ENCODE measurements at regions not wholly inside any gene's neighbourhood (a gene's known extent, or its start where the extent isn't known, plus 50 kb on each side); places are given as distances from the start of the nearest gene placed in this dataset.

DNA sequence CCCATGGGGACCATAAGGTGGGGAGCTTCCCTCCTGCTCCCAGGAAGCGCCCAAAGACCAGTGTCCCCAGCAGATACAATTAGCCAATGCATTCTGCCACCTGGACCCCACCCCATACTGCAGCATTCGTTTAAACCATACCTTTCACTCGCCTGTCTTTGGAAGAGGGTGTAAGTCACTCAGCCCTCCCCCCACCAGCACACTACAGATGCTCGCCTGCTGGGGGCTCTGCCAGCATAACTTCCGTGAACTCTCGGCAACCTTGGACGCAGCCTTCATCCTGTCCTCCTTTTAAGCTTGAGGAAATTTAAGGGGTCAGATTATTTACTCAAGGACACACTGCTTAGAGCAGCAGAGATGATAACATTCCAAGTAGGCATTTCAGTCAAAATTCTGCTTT, 94.4 kb upstream of the NAA20 start:
- H2AFZ ChIP-seq (ENCODE audit: low read depth, low read length): no peak overlapping the region

GRCh38 chr20:19923762-19924161, 93.4 kb upstream of the NAA20 start:
- Mint-ChIP-seq H3K4me1 (ENCODE audit: low read depth, unreplicated experiment) (peaks cover 11% of the 10 kb centered on the region), H3K4me3 (ENCODE audit: unreplicated experiment) (no peak overlapping the region), H3K27ac (ENCODE audit: unreplicated experiment) (no peak overlapping the region), H3K9me3 (ENCODE audit: unreplicated experiment) (no peaks in the 10 kb centered on the region), H3K36me3 (ENCODE audit: low read depth, unreplicated experiment) (peaks cover 4% of the 10 kb centered on the region), H3K27me3 (ENCODE audit: low read depth, unreplicated experiment) (no peaks in the 10 kb centered on the region)
- Histone ChIP-seq H3K4me2 (ENCODE audit: low read length) (no peak overlapping the region), H3K79me2 (ENCODE audit: insufficient read depth, low read length) (no peaks in the 10 kb centered on the region), H3K9me3 (ENCODE audit: insufficient read depth, low read depth, low read length) (no peaks in the 10 kb centered on the region), H3K9ac (ENCODE audit: low read length) (no peak overlapping the region), H3K27me3 (ENCODE audit: insufficient read depth, low read length) (no peaks in the 10 kb centered on the region), H2AFZ (ENCODE audit: low read depth, low read length) (no peak overlapping the region), H3K4me3 (ENCODE audit: insufficient read depth, low read depth, low read length) (no peak overlapping the region), H3K27ac (ENCODE audit: low read depth, low read length) (no peak overlapping the region), H4K20me1 (ENCODE audit: insufficient read depth, low read length) (no peaks in the 10 kb centered on the region), H3K36me3 (ENCODE audit: insufficient read depth, low read length) (no peaks in the 10 kb centered on the region), H3K4me1 (ENCODE audit: insufficient read depth, low read length) (no peaks in the 10 kb centered on the region)
- no peak for FAIRE-seq
- TF ChIP-seq, protein P1, sequence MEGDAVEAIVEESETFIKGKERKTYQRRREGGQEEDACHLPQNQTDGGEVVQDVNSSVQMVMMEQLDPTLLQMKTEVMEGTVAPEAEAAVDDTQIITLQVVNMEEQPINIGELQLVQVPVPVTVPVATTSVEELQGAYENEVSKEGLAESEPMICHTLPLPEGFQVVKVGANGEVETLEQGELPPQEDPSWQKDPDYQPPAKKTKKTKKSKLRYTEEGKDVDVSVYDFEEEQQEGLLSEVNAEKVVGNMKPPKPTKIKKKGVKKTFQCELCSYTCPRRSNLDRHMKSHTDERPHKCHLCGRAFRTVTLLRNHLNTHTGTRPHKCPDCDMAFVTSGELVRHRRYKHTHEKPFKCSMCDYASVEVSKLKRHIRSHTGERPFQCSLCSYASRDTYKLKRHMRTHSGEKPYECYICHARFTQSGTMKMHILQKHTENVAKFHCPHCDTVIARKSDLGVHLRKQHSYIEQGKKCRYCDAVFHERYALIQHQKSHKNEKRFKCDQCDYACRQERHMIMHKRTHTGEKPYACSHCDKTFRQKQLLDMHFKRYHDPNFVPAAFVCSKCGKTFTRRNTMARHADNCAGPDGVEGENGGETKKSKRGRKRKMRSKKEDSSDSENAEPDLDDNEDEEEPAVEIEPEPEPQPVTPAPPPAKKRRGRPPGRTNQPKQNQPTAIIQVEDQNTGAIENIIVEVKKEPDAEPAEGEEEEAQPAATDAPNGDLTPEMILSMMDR (IDR thresholded peaks at IDR 0.05; ENCODE audit: insufficient read depth, low read depth, low read length): no peak
- TF ChIP-seq EZH2 (IDR thresholded peaks at IDR 0.05; ENCODE audit: insufficient read depth, low read length): no peak
- DNase-seq (ENCODE audit: low read depth): no peak

More for the DNA sequence above, 94.4 kb upstream of the NAA20 start:
- Mint-ChIP-seq H3K27ac (ENCODE audit: unreplicated experiment) (no peak overlapping the region), H3K27me3 (ENCODE audit: low read depth, unreplicated experiment) (no peaks in the 10 kb centered on the region), H3K4me1 (ENCODE audit: low read depth, unreplicated experiment) (peaks cover 18% of the 10 kb centered on the region), H3K36me3 (ENCODE audit: low read depth, unreplicated experiment) (peaks cover 4% of the 10 kb centered on the region), H3K9me3 (ENCODE audit: unreplicated experiment) (no peaks in the 10 kb centered on the region), H3K4me3 (ENCODE audit: unreplicated experiment) (no peak overlapping the region)
- H3K79me2 ChIP-seq (ENCODE audit: insufficient read depth, low read length): no peaks in the 10 kb centered on the region
- TF ChIP-seq, protein P1 (IDR thresholded peaks at IDR 0.05; ENCODE audit: insufficient read depth, low read depth, low read length): no peak
- TF ChIP-seq EZH2 (IDR thresholded peaks at IDR 0.05; ENCODE audit: insufficient read depth, low read length): no peak
- no peaks in the 10 kb centered on the region for H4K20me1 ChIP-seq (ENCODE audit: insufficient read depth, low read length)
- H3K27ac ChIP-seq (ENCODE audit: low read depth, low read length): no peak overlapping the region
- no peaks in the 10 kb centered on the region for H3K9me3 ChIP-seq (ENCODE audit: insufficient read depth, low read depth, low read length)
- no peak for DNase-seq (ENCODE audit: low read depth)
- no peaks in the 10 kb centered on the region for H3K4me1 ChIP-seq (ENCODE audit: insufficient read depth, low read length)
- H3K9ac ChIP-seq (ENCODE audit: low read length): no peak overlapping the region
- no peaks in the 10 kb centered on the region for H3K27me3 ChIP-seq (ENCODE audit: insufficient read depth, low read length)
- H3K4me3 ChIP-seq (ENCODE audit: insufficient read depth, low read depth, low read length): no peak overlapping the region
- no peaks in the 10 kb centered on the region for H3K36me3 ChIP-seq (ENCODE audit: insufficient read depth, low read length)
- no peak for FAIRE-seq
- H3K4me2 ChIP-seq (ENCODE audit: low read length): no peak overlapping the region

- no peaks in the 10 kb centered on the region for H3K27me3 ChIP-seq (ENCODE audit: insufficient read depth, low read length)
- peaks cover 4% of the 10 kb centered on the region for H3K36me3 Mint-ChIP-seq (ENCODE audit: low read depth, unreplicated experiment)
- H3K4me1 Mint-ChIP-seq (ENCODE audit: low read depth, unreplicated experiment): peaks cover 11% of the 10 kb centered on the region
- FAIRE-seq: no peak
- H3K9me3 Mint-ChIP-seq (ENCODE audit: unreplicated experiment): no peaks in the 10 kb centered on the region
- no peaks in the 10 kb centered on the region for H3K79me2 ChIP-seq (ENCODE audit: insufficient read depth, low read length)
- no peak overlapping the region for H3K9ac ChIP-seq (ENCODE audit: low read length)
- no peaks in the 10 kb centered on the region for H3K4me1 ChIP-seq (ENCODE audit: insufficient read depth, low read length)
- no peak overlapping the region for H2AFZ ChIP-seq (ENCODE audit: low read depth, low read length)
- H3K27me3 Mint-ChIP-seq (ENCODE audit: low read depth, unreplicated experiment): no peaks in the 10 kb centered on the region
- no peaks in the 10 kb centered on the region for H4K20me1 ChIP-seq (ENCODE audit: insufficient read depth, low read length)
- no peak overlapping the region for H3K4me3 ChIP-seq (ENCODE audit: insufficient read depth, low read depth, low read length)
- no peak overlapping the region for H3K4me2 ChIP-seq (ENCODE audit: low read length)
- no peak for TF ChIP-seq EZH2 (IDR thresholded peaks at IDR 0.05; ENCODE audit: insufficient read depth, low read length)
- TF ChIP-seq, protein P1 (IDR thresholded peaks at IDR 0.05; ENCODE audit: insufficient read depth, low read depth, low read length): no peak
- H3K27ac ChIP-seq (ENCODE audit: low read depth, low read length): no peak overlapping the region
- no peaks in the 10 kb centered on the region for H3K9me3 ChIP-seq (ENCODE audit: insufficient read depth, low read depth, low read length)
- no peak overlapping the region for H3K4me3 Mint-ChIP-seq (ENCODE audit: unreplicated experiment)
- H3K27ac Mint-ChIP-seq (ENCODE audit: unreplicated experiment): no peak overlapping the region
- H3K36me3 ChIP-seq (ENCODE audit: insufficient read depth, low read length): no peaks in the 10 kb centered on the region
- no peak for DNase-seq (ENCODE audit: low read depth)
Measured at GRCh38 chr20:19924255-19924654, 92.9 kb upstream of the NAA20 start.
